Gastroesophageal sphincter (tissue), 4 donors: ENCODE measurements at regions not wholly inside any gene's neighbourhood (a gene's known extent, or its start where the extent isn't known, plus 50 kb on each side); places are given as distances from the start of the nearest gene placed in this dataset.

Experiments
- ATAC-seq: fragments of 150-250 bp; one replicate; pipeline ENCODE4 v1.9.1; 2016; ENCODE audit warnings: mild to moderate bottlenecking, moderate library complexity
- H3K27ac ChIP-seq, 4 donors: fragments of 200-600 bp; sonication (generic) in 3 of 4; 1 replicate in 3 of 4; 2 replicates in 1 of 4; pipeline ENCODE4 v1.5.1; 2016 to 2019
- H3K27me3 ChIP-seq: fragments of 200-600 bp; sonication (generic); one replicate; pipeline ENCODE4 v1.5.1; 2019
- H3K36me3 ChIP-seq, 2 donors: fragments of 200-600 bp; sonication (generic); one replicate each; pipeline ENCODE4 v1.5.1; 2019; ENCODE audit warnings: control low read depth in 1 of 2
- H3K4me1 ChIP-seq, 3 donors: fragments of 200-600 bp; sonication (generic); 1 replicate in 2 of 3; 2 replicates in 1 of 3; pipeline ENCODE4 v1.5.1; 2016 to 2019; ENCODE audit warnings: control low read depth in 2 of 3
- H3K4me3 ChIP-seq, 2 donors: fragments of 200-600 bp; sonication (generic); one replicate each; pipeline ENCODE4 v1.5.1; 2019; ENCODE audit warnings: mild to moderate bottlenecking in 1 of 2, moderate library complexity in 1 of 2
- H3K9me3 ChIP-seq, 3 donors: fragments of 200-600 bp; sonication (generic); one replicate each; pipeline ENCODE4 v1.5.1; 2017 to 2019; ENCODE audit warnings: control low read depth in 2 of 3
- EP300 ChIP-seq: sonication (generic); formaldehyde crosslinking; IDR thresholded peaks from one replicate; pipeline ENCODE4 v1.6.1; 2017; ENCODE audit warnings: antibody characterized with exemption, mild to moderate bottlenecking
- POLR2A ChIP-seq, 2 donors: fragments of 450-650 bp; IDR thresholded peaks; one replicate each; pipeline ENCODE4 v1.6.1; 2017; ENCODE audit warnings: antibody characterized with exemption in 2 of 2, mild to moderate bottlenecking in 2 of 2, moderate library complexity in 1 of 2
- POLR2AphosphoS5 ChIP-seq: sonication (generic); formaldehyde crosslinking; IDR thresholded peaks from one replicate; pipeline ENCODE4 v1.6.1; 2017; ENCODE audit warnings: antibody characterized with exemption
- WGBS, 2 donors: methylation state at CpG; one replicate each; pipeline ENCODE4 v1.1.5; 2018; ENCODE audit warnings: low coverage in 1 of 2; 5-methylcytosine and 5-hydroxymethylcytosine counted together
- TF ChIP-seq, protein P1 (sequence below), 4 experiments: fragments of 200-600 bp in 2 of 4; fragments of 450-650 bp in 2 of 4; sonication (generic) in 1 of 4; IDR thresholded peaks; one replicate each; pipeline ENCODE4 v1.5.1; 2017 to 2019; ENCODE audit warnings: antibody characterized with exemption in 4 of 4, mild to moderate bottlenecking in 2 of 4, moderate library complexity in 2 of 4

GRCh38 chr9:84173961-84174360, 166.6 kb downstream of the SLC28A3 start:
- Histone ChIP-seq H3K27me3 (no peaks in the 10 kb centered on the region), H3K36me3 (no peaks in the 10 kb centered on the region), H3K4me1 (peaks cover 3 to 34% (median 7%) of the 10 kb centered on the region in 3 donors), H3K9me3 (no peaks in the 10 kb centered on the region), H3K4me3 (no peak overlapping the region), H3K27ac (no peak overlapping the region)
- TF ChIP-seq, protein P1, sequence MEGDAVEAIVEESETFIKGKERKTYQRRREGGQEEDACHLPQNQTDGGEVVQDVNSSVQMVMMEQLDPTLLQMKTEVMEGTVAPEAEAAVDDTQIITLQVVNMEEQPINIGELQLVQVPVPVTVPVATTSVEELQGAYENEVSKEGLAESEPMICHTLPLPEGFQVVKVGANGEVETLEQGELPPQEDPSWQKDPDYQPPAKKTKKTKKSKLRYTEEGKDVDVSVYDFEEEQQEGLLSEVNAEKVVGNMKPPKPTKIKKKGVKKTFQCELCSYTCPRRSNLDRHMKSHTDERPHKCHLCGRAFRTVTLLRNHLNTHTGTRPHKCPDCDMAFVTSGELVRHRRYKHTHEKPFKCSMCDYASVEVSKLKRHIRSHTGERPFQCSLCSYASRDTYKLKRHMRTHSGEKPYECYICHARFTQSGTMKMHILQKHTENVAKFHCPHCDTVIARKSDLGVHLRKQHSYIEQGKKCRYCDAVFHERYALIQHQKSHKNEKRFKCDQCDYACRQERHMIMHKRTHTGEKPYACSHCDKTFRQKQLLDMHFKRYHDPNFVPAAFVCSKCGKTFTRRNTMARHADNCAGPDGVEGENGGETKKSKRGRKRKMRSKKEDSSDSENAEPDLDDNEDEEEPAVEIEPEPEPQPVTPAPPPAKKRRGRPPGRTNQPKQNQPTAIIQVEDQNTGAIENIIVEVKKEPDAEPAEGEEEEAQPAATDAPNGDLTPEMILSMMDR (IDR thresholded peaks at IDR 0.05): no peak
- TF ChIP-seq POLR2AphosphoS5 (no peak), POLR2A (IDR thresholded peaks at IDR 0.05) (no peak), EP300 (no peak)
- ATAC-seq: no peak
- 81 to 88% methylated on average over 2 of the region's 2 CpGs for WGBS, 2 donors

GRCh38 chr9:84174486-84174885, 166.1 kb downstream of the SLC28A3 start:
- Histone ChIP-seq H3K4me3 (no peak overlapping the region), H3K27ac (no peak overlapping the region), H3K9me3 (no peaks in the 10 kb centered on the region), H3K36me3 (no peaks in the 10 kb centered on the region), H3K4me1 (peaks cover 3 to 34% (median 7%) of the 10 kb centered on the region in 3 donors), H3K27me3 (no peaks in the 10 kb centered on the region)
- no peak for TF ChIP-seq EP300
- no peak for TF ChIP-seq POLR2AphosphoS5
- no peak for TF ChIP-seq POLR2A (IDR thresholded peaks at IDR 0.05)
- TF ChIP-seq, protein P1 (IDR thresholded peaks at IDR 0.05): no peak
- WGBS, 2 donors: 86 to 88% methylated on average over 1 of the region's 1 CpG
- no peak for ATAC-seq

DNA sequence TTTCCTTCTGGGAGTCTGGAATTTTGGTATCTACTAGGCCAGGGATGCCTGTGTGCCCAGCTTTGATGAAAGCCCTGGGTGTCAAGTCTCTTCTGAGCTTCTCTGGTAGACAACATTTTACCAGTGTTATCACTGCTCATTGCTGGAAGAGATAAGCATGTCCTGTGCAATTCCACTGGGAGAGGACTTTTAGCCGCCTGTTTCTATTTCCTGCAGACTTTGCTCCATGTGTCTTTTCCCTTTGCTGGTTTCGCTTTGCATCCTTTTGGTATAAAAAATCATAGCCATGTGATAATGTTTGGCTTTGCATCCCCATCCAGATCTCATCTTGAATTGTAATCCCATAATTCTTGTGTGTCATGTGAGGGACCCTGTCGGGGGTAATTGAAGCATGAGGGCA, 163.2 kb downstream of the SLC28A3 start:
- ATAC-seq: no peak

GRCh38 chr9:84179531-84179930, 161.0 kb downstream of the SLC28A3 start:
- TF ChIP-seq POLR2A (IDR thresholded peaks at IDR 0.05) (no peak), POLR2AphosphoS5 (no peak), EP300 (no peak)
- TF ChIP-seq, protein P1 (IDR thresholded peaks at IDR 0.05): no peak
- no peaks in the 10 kb centered on the region for H3K36me3 ChIP-seq
- H3K4me1 ChIP-seq: peaks cover 0 to 18% (median 8%) of the 10 kb centered on the region in 3 donors
- no peaks in the 10 kb centered on the region for H3K9me3 ChIP-seq
- no peaks in the 10 kb centered on the region for H3K27me3 ChIP-seq
- WGBS, 2 donors: 90% methylated on average over 3 of the region's 5 CpGs
- H3K4me3 ChIP-seq: no peak overlapping the region
- H3K27ac ChIP-seq: no peak overlapping the region
- no peak for ATAC-seq

More for the DNA sequence above, 163.2 kb downstream of the SLC28A3 start:
- Histone ChIP-seq H3K36me3 (no peaks in the 10 kb centered on the region), H3K4me3 (no peak overlapping the region), H3K4me1 (peaks cover 0 to 26% (median 8%) of the 10 kb centered on the region in 3 donors), H3K27me3 (no peaks in the 10 kb centered on the region), H3K9me3 (no peaks in the 10 kb centered on the region), H3K27ac (no peak overlapping the region)
- TF ChIP-seq, protein P1 (IDR thresholded peaks at IDR 0.05): no peak
- TF ChIP-seq POLR2A (IDR thresholded peaks at IDR 0.05): no peak
- no peak for TF ChIP-seq EP300
- TF ChIP-seq POLR2AphosphoS5: no peak
- 83 to 100% methylated on average over 1 to 3 of the region's 3 CpGs for WGBS, 2 donors

GRCh38 chr9:84187090-84187489, 153.5 kb downstream of the SLC28A3 start:
- Histone ChIP-seq H3K36me3 (no peaks in the 10 kb centered on the region), H3K27me3 (no peaks in the 10 kb centered on the region), H3K27ac (no peak overlapping the region), H3K9me3 (no peaks in the 10 kb centered on the region), H3K4me1 (peaks cover 0 to 19% (median 2%) of the 10 kb centered on the region in 3 donors), H3K4me3 (no peak overlapping the region)
- WGBS, 2 donors: 74 to 77% methylated on average over 4 to 5 of the region's 5 CpGs
- ATAC-seq: no peak
- TF ChIP-seq EP300: no peak
- no peak for TF ChIP-seq POLR2AphosphoS5
- TF ChIP-seq POLR2A (IDR thresholded peaks at IDR 0.05): no peak
- TF ChIP-seq, protein P1 (IDR thresholded peaks at IDR 0.05): no peak
